ENCODE measurements at regions not wholly inside any gene's neighbourhood (a gene's known extent, or its start where the extent isn't known, plus 50 kb on each side); places are given as distances from the start of the nearest gene placed in this dataset.

- DNase-seq (no peak), ATAC-seq (ENCODE audit: low read depth) (no peak)
- H4K91ac ChIP-seq (ENCODE audit: insufficient read depth, low read depth, low read length) = no peak overlapping the region
- H3K79me1 ChIP-seq (ENCODE audit: low read depth in 1 of 2, low read length in 2 of 2) = no peaks in the 10 kb centered on the region
- no peak overlapping the region for H2BK20ac ChIP-seq (ENCODE audit: low read depth, low read length)
- dilution Hi-C loops (cut with HindIII; ENCODE audit: low sequenced_read_pairs, unreplicated experiment) = no loop called here
- H2BK120ac ChIP-seq (ENCODE audit: low read depth, low read length) = no peak overlapping the region
- H4K5ac ChIP-seq (ENCODE audit: low read depth, low read length) = no peak overlapping the region
- no peak overlapping the region for H3K9ac ChIP-seq (ENCODE audit: low read depth, low read length)
- H3K27ac ChIP-seq (ENCODE audit: insufficient read depth, low read length) = no peak overlapping the region
- H3K14ac ChIP-seq (replicated peaks; ENCODE audit: low read depth, low read length) = no peak overlapping the region
- H3K9me1 ChIP-seq (ENCODE audit: insufficient read depth, low read length) = no peaks in the 10 kb centered on the region
- H3K4me2 ChIP-seq (ENCODE audit: low read depth, low read length) = no peak overlapping the region
- H3K56ac ChIP-seq (ENCODE audit: extremely low read depth, insufficient read depth, low read length) = no peak overlapping the region
- no peak overlapping the region for H3K18ac ChIP-seq (ENCODE audit: low read depth, low read length)
- H3K4me1 ChIP-seq (ENCODE audit: control insufficient read depth, insufficient read depth, low read length) = no peaks in the 10 kb centered on the region; the same call in 1 of the 2 replicates
- H3K9me3 ChIP-seq (ENCODE audit: control insufficient read depth, insufficient read depth, low read length) = no peaks in the 10 kb centered on the region
- in situ Hi-C loops (cut with MboI; ENCODE audit: low sequenced_read_pairs) = no loop called here
- no peak overlapping the region for H2BK15ac ChIP-seq (ENCODE audit: low read depth, low read length)
- POLR2A ChIA-PET (ENCODE audit: unreplicated experiment) = interaction anchor here (0.5 kb wide), 1 partner anchor 38 kb away, joined by 4 read pairs; no protein-coding TSS in a partner anchor
- no peak overlapping the region for H2AK9ac ChIP-seq (replicated peaks; ENCODE audit: low read depth, low read length, poor library complexity)
- H3K27me3 ChIP-seq (ENCODE audit: control insufficient read depth, insufficient read depth, low read length) = no peaks in the 10 kb centered on the region
- H3K4me3 ChIP-seq (ENCODE audit: insufficient read depth, low read depth, low read length) = no peak overlapping the region
- H3K4ac ChIP-seq (ENCODE audit: low read depth, low read length) = no peak overlapping the region
- no peak overlapping the region for H2AFZ ChIP-seq (replicated peaks; ENCODE audit: low read length, poor library complexity)
- no peaks in the 10 kb centered on the region for H3K36me3 ChIP-seq (ENCODE audit: control insufficient read depth, insufficient read depth, low read length)
- CTCF ChIA-PET = interaction anchor here (0.6 to 1.0 kb wide), 2 partner anchors 14 to 43 kb away, joined by 3 read pairs; no protein-coding TSS in a partner anchor
- H2AK5ac ChIP-seq (ENCODE audit: low read depth, low read length) = no peak overlapping the region
- no peak overlapping the region for H2BK5ac ChIP-seq (ENCODE audit: low read depth, low read length, poor library complexity, severe bottlenecking)
- intact Hi-C loops (cut with micrococcal nuclease) = no loop called here
- H3K23ac ChIP-seq (ENCODE audit: low read depth, low read length) = no peak overlapping the region
- H4K20me1 ChIP-seq (ENCODE audit: insufficient read depth, low read length) = no peaks in the 10 kb centered on the region
- no TSS peak for BruUV-seq (replicated peaks)
- no peak overlapping the region for H4K8ac ChIP-seq (ENCODE audit: low read depth in 2 of 2, low read length in 2 of 2)
- no peak for TF ChIP-seq MAZ (IDR thresholded peaks at IDR 0.05; ENCODE audit: borderline replicate concordance, low read depth, low read length)
- TF ChIP-seq POLR2A (IDR thresholded peaks at IDR 0.05; ENCODE audit: low read depth, low read length) = no peak
- no peak for TF ChIP-seq RCOR1 (IDR thresholded peaks at IDR 0.05; ENCODE audit: insufficient replicate concordance, low read length)
- TF ChIP-seq RFX5 (IDR thresholded peaks at IDR 0.05; ENCODE audit: low read depth, low read length) = no peak
- TF ChIP-seq NFE2L2 (IDR thresholded peaks at IDR 0.05; ENCODE audit: low read depth, low read length) = no peak
- TF ChIP-seq CTCF (conservative IDR thresholded peaks at IDR 0.05; ENCODE audit: low read depth, low read length) = no peak
Measured at GRCh38 chr9:107868186-107868585, 378.6 kb upstream of the KLF4 start.
